ENCODE measurements at regions not wholly inside any gene's neighbourhood (a gene's known extent, or its start where the extent isn't known, plus 50 kb on each side); places are given as distances from the start of the nearest gene placed in this dataset.

GRCh38 chrX:132270699-132271098 is 51.5 kb upstream of the RAP2C start:
- no peak for TF ChIP-seq CTCF (IDR thresholded peaks at IDR 0.05; ENCODE audit: borderline replicate concordance, insufficient read depth, low read depth, low read length)
- no peak overlapping the region for H3K4me3 ChIP-seq (ENCODE audit: low read depth, low read length)

- no peak for TF ChIP-seq CTCF (IDR thresholded peaks at IDR 0.05; ENCODE audit: borderline replicate concordance, insufficient read depth, low read depth, low read length)
- no peak overlapping the region for H3K4me3 ChIP-seq (ENCODE audit: low read depth, low read length)
Observed at GRCh38 chrX:132270021-132270420, 50.8 kb upstream of the RAP2C start.
